AML-193 (cell line): ENCODE measurements at regions not wholly inside any gene's neighbourhood (a gene's known extent, or its start where the extent isn't known, plus 50 kb on each side); places are given as distances from the start of the nearest gene placed in this dataset.
"Not testable (repeated sequence)": the region's sequence is repeated elsewhere in the genome, so short reads cannot be mapped to it uniquely, and the experiment has no call there.

Experiments
- DNase-seq, 2 experiments: peaks; one replicate each; lab custom pipeline; 2025; lab: John Stamatoyannopoulos, UW

DNA sequence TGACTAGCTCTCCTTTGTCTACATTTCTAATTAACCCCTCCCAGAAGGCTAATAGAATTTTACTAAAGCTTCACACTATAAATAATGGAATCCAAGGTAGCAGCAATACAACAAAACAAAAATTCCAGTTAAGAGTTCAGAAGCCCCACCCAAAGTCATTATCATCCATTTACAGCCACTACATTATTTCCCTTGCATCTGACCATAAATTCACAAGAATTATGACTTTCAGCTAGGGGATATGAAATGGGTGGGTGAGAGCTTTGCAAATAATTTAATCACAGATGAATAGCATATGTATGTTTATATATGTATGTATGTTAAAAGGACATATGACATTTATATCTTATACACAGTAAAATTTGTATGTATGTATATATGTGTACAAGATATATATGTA, 65.3 kb upstream of the PTGDR start:
- DNase-seq: no peak

DNA sequence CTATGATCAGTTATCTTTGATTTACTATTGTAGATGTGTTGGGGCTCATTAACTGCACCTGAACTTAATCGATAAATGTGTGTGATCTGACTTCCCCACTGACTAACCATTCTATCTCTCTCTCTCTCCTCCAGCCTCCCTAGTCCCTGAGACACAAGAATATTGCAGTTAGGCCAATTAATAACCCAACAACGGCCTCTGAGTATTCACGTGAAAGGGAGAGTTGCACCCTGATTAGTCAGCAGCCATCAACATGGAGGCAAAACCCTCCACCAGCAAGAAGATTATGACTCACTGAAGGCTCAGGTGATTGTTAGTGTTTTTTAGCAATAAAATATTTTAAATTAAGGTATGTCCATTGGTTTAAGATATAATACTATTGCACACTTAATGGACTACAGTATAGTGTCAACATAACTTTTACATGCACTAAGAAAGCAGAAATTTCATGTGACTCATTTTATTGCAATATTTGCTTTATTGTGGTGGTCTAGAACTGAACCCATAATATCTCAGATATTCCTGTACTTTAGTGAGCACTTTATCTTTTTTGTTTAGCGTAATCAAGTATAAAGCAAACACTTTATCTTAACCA, 77.1 kb upstream of the PTGDR start:
- DNase-seq: no peak

DNA sequence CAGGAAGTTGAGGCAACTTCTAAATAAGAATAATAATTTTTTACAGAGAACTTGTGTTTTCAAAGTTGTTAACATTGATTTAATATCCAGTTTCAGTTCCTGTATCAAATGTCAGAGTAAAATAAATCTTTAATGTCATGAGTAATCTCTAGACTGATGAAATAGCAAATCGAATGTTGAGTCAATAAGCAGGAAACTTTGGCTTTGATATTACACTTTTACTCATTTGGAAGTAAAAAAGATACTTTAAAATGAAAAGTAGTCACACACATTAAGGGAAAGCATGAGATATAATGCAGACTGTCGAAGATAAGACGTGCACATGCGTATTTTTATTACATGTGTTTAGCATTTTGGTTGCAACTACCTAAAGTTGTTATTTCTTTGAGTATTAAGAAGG, 78.2 kb upstream of the PTGDR start:
- no peak for DNase-seq

DNA sequence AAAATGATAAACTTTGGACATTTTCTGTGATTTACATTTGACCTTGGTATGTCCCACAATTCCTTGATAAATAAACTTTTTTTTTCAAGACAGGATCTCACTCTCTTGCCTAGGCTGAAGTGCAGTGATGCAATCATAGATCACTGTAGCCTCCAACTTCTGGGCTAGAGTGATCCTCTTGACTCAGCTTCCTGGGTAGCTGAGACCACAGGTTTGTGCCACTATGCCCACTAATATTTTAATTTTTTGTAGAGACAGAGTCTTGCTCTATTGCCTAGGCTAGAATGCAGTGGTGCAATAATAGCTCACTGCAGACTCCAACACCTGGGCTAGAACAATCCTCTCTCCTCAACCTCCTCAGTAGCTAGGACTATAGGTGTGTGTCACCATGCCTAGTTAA, 79.1 kb upstream of the PTGDR start:
- peak in 1 of 2 experiments; percentile 9 for DNase-seq

- no peak for DNase-seq
Measured at GRCh38 chr14:52185178-52185577, 82.3 kb upstream of the PTGDR start.

GRCh38 chr14:52182853-52183252, 84.6 kb upstream of the PTGDR start:
- no peak for DNase-seq

DNA sequence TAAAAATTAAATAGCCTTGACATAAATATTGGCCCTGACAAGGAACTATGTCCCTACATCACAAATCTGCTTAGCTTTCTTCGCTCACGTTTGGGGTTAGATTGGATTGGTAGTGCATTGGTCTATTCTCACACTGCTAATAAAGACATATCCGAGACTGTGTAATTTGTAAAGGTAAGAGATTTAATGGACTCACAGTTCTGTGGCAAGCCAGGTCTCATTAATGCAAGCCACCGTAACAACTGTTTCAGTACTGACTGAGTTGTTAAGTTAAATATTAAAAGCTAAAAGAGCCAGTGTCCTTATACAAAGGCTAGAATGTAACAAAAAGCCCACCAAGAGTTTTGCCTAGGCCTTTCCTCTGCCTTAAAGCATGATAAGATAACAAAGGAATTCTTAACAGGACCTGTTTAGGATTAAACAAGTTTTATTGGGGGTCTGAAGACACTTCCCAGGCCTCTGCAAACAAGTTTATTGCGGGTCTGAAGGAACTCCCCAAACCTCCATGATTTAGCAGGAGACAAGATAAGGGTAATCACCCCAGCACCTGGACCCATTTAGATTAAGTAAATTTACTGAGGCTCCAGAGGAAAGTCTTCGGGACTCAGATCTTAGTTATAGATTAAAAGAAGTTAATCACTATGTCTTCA, 88.2 kb upstream of the PTGDR start:
- no peak for DNase-seq

- DNase-seq: peak; percentile 62 to 75
Measured at GRCh38 chr14:52175982-52176502, 91.5 kb upstream of the PTGDR start.

DNA sequence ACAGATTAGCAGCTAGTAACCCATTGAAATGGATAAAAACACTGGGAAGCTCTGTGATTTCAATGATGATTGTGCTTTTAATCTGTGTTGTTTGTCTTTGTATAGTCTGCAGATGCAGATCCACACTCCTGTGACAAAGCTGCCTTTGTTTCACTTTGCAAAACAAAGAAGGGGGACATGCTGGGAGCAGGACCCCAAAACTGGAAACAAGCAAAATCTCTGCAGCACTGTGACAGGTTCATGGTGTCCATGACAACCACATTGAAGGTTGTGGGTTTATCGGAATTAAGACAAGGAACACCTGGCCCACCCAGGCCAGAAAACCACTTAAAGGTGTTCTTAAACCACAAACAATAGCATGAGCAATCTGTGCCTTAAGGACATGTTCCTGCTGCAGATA, 95.6 kb upstream of the PTGDR start:
- not testable (repeated sequence) for DNase-seq

GRCh38 chr14:52166822-52167221, 98.0 kb upstream of the NID2 start:
- DNase-seq: no peak

DNA sequence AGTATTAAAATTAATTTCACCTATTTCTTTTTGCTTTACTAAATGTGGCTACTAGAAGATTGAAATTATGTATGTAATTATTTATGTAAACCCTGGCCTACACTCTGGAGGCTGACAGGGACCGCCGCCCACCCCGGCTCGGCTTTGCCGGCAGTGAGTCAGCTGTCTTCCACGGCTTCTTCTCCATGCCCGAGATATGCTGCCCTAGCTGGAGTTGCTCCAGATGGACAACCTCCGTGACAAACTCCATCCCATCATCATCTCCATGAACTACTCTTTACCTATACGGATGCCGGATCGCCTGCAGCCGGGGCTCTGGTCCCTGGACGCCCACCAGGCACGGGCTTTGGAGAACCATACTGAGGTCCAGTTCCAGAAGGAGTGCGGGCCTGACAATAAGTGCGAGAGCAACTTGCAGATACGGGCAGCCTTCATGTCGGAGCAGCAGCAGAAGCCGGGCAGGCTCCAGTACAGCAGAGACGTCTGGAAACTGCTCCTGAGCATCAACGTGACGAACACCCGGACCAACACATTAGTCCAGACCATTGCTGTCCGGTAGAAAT, 86.9 kb upstream of the NID2 start:
- DNase-seq: no peak

GRCh38 chr14:52154992-52155650, 86.3 kb upstream of the NID2 start:
- no peak for DNase-seq

- DNase-seq: no peak
Measured at GRCh38 chr14:52153939-52154338, 85.1 kb upstream of the NID2 start.

DNA sequence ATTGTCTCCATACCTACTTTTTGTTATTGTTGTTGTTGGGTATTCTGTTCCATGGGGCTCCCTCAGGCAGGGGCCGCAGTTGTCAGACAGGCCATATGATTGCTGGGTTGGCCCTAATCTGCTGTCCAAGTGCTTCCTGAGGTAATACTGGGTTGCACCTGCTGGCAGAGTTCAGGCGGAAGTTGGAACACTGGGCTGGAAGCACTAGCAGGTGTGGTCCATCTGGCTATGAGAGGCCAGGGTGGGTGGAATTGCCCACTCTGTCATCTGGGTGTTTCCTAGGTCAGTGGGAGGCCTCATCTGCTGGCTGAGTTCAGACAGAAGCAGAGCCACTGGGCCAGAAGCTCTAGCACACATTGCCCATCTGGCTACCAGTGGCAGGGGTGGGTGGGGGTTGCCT, 81.3 kb upstream of the NID2 start:
- no peak for DNase-seq

- no peak for DNase-seq
Measured at GRCh38 chr14:52148371-52148770, 79.5 kb upstream of the NID2 start.

- DNase-seq: no peak
Measured at GRCh38 chr14:52146504-52146903, 77.6 kb upstream of the NID2 start.

DNA sequence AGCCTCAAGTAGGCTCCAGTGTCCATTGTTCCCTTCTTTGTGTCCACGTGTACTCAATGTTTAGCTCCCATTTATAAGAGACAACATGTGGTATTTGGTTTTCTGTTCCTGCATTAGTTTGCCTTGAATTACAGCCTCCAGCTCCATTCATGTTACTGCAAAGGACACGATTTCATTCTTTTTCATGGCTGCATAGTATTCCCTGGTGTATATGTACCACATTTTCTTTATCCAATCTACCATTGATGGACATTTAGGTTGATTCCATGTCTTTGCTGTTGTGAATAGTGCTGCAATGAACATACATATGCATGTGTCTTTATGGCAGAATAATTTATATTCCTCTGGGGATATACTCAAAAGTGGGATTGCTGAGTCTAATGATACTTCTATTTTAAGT, 75.2 kb upstream of the NID2 start:
- DNase-seq: not testable (repeated sequence)

GRCh38 chr14:52142504-52142903, 73.6 kb upstream of the NID2 start:
- DNase-seq: no peak

DNA sequence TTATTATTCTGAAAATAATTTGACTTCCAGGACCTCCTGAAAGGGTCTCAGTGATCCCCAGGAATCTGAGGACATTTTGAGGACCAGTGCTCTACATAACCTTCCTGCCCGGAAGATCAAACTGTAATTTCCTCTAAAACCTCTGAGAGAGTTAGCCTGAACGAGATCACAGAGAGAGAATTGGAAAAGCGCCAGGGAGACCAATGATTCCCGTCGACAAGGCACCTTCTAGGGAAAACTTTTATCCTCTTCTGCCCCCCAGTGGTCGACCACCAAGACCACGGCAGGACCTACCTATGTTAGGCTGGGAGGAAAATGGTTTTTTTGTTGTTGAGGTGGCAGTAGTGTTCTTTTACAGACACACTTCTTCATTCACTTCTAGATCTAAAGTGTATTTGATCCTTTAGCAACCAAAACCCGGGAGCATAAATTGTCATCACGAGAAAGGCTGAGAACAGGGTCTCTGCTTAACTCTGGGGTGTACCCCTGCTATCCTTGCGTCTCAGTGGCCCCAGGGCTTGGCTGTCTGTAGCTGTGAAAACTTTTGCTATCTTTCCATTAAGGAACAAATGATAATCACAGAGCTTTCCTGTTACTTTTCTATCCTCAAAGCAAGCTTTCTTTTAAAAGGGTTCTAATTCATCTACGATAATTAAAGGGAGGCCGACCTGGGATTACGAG, 62.9 kb upstream of the NID2 start:
- DNase-seq: peak; percentile 32 to 50

- no peak for DNase-seq
Measured at GRCh38 chr14:52129721-52130120, 60.9 kb upstream of the NID2 start.

DNA sequence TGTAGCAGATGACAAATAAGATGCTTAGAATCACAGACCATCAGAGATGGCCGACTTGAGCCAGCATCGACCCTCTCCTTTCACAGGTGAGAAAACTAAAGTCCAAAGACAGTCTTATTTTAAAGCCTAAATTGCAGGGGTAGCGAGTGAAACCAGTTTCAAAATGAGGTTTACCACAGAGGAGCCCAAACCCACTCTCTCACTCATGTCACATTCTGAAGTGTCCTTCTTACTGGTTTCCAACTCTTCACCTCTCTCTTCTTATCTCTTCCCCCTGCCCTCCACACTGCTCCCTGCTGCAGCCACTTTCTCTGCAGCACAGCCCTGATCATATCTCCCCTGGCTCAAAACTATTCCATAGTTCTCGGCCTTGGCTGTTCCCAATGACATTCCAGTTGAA, 57.0 kb upstream of the NID2 start:
- DNase-seq: no peak
